ENCODE measurements at regions not wholly inside any gene's neighbourhood (a gene's known extent, or its start where the extent isn't known, plus 50 kb on each side); places are given as distances from the start of the nearest gene placed in this dataset.

DNA sequence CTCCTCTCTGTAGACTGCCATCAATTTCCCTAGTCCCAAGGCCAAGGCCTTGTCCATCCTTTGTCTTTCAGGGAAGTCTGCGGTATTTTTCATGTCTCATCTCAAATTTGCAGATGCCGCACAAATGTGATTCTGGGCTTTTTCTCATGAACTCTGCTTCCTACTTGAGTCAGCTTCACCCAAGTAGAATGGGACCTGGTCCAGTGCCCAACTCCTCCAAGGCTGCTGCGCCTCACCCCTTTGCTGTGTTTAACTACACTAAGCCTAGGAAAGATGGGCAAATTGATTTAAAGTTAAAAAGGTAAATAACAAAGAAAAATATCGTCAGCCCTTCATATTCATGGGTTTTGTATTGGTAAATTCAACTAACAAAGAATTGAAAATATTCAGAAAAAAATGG, 1092.6 kb upstream of the AUTS2 start:
- no peak for ATAC-seq (ENCODE audit: low read depth)
- ChIA-PET POLR2A (ENCODE audit: unreplicated experiment) (no interaction called here), CTCF (no interaction called here)
- Histone ChIP-seq H3K9me1 (ENCODE audit: insufficient read depth, low read length) (no peaks in the 10 kb centered on the region), H3K9ac (ENCODE audit: low read depth, low read length) (no peak overlapping the region), H3K4me2 (ENCODE audit: low read depth, low read length) (no peak overlapping the region), H3K23ac (ENCODE audit: low read depth, low read length) (no peak overlapping the region), H3K27ac (ENCODE audit: insufficient read depth, low read length) (no peak overlapping the region), H3K4me1 (ENCODE audit: control insufficient read depth, insufficient read depth, low read length) (no peaks in the 10 kb centered on the region), H2BK15ac (ENCODE audit: low read depth, low read length) (no peak overlapping the region), H3K14ac (replicated peaks; ENCODE audit: low read depth, low read length) (no peak overlapping the region), H4K5ac (ENCODE audit: low read depth, low read length) (no peak overlapping the region), H2AK9ac (replicated peaks; ENCODE audit: low read depth, low read length, poor library complexity) (no peak overlapping the region), H2BK20ac (ENCODE audit: low read depth, low read length) (no peak overlapping the region), H2AK5ac (ENCODE audit: low read depth, low read length) (no peak overlapping the region), H2BK5ac (ENCODE audit: low read depth, low read length, poor library complexity, severe bottlenecking) (no peak overlapping the region), H3K36me3 (ENCODE audit: control insufficient read depth, insufficient read depth, low read length) (no peaks in the 10 kb centered on the region), H2BK120ac (ENCODE audit: low read depth, low read length) (no peak overlapping the region), H4K20me1 (ENCODE audit: insufficient read depth, low read length) (no peaks in the 10 kb centered on the region), H3K9me3 (ENCODE audit: control insufficient read depth, insufficient read depth, low read length) (peaks cover 11% of the 10 kb centered on the region; the same call in 1 of the 2 replicates), H3K4ac (ENCODE audit: low read depth, low read length) (no peak overlapping the region), H3K27me3 (ENCODE audit: control insufficient read depth, insufficient read depth, low read length) (no peaks in the 10 kb centered on the region), H3K4me3 (ENCODE audit: insufficient read depth, low read depth, low read length) (no peak overlapping the region), H3K18ac (ENCODE audit: low read depth, low read length) (no peak overlapping the region), H4K8ac (ENCODE audit: low read depth in 2 of 2, low read length in 2 of 2) (no peak overlapping the region), H4K91ac (ENCODE audit: insufficient read depth, low read depth, low read length) (no peak overlapping the region), H3K79me1 (ENCODE audit: low read depth in 1 of 2, low read length in 2 of 2) (no peaks in the 10 kb centered on the region), H2AFZ (replicated peaks; ENCODE audit: low read length, poor library complexity) (no peak overlapping the region), H3K56ac (ENCODE audit: extremely low read depth, insufficient read depth, low read length) (no peak overlapping the region)
- BruUV-seq (replicated peaks), result no TSS peak
- in situ Hi-C loops (cut with MboI; ENCODE audit: low sequenced_read_pairs) (no loop called here), dilution Hi-C loops (cut with HindIII; ENCODE audit: low sequenced_read_pairs, unreplicated experiment) (no loop called here), intact Hi-C loops (cut with micrococcal nuclease) (no loop called here)
- WGBS, 2 experiments (ENCODE audit: extremely low coverage in 2 of 2, insufficient read length in 1 of 2), result no CpG with 5 or more reads among the region's 4 CpGs
- DNase-seq, result no peak
- TF ChIP-seq MXI1 (IDR thresholded peaks at IDR 0.05; ENCODE audit: borderline replicate concordance, low read depth, low read length) (no peak), MAFK (IDR thresholded peaks at IDR 0.05; ENCODE audit: low read depth, low read length) (no peak), POLR2A (IDR thresholded peaks at IDR 0.05; ENCODE audit: low read depth, low read length) (no peak), ELK1 (IDR thresholded peaks at IDR 0.05; ENCODE audit: borderline replicate concordance, low read depth, low read length) (no peak), RCOR1 (IDR thresholded peaks at IDR 0.05; ENCODE audit: insufficient replicate concordance, low read length) (no peak), MAZ (IDR thresholded peaks at IDR 0.05; ENCODE audit: borderline replicate concordance, low read depth, low read length) (no peak), CEBPB (IDR thresholded peaks at IDR 0.05; ENCODE audit: low read depth, low read length) (no peak), NFE2L2 (IDR thresholded peaks at IDR 0.05; ENCODE audit: low read depth, low read length) (no peak), RAD21 (IDR thresholded peaks at IDR 0.05; ENCODE audit: low read length) (no peak)
- TF ChIP-seq, protein P1, sequence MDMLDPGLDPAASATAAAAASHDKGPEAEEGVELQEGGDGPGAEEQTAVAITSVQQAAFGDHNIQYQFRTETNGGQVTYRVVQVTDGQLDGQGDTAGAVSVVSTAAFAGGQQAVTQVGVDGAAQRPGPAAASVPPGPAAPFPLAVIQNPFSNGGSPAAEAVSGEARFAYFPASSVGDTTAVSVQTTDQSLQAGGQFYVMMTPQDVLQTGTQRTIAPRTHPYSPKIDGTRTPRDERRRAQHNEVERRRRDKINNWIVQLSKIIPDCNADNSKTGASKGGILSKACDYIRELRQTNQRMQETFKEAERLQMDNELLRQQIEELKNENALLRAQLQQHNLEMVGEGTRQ (IDR thresholded peaks at IDR 0.05; ENCODE audit: low read depth, low read length), result no peak

Data from IMR-90 (cell line).